ENCODE measurements at regions not wholly inside any gene's neighbourhood (a gene's known extent, or its start where the extent isn't known, plus 50 kb on each side); places are given as distances from the start of the nearest gene placed in this dataset.
"Not testable (repeated sequence)": the region's sequence is repeated elsewhere in the genome, so short reads cannot be mapped to it uniquely, and the experiment has no call there.

DNA sequence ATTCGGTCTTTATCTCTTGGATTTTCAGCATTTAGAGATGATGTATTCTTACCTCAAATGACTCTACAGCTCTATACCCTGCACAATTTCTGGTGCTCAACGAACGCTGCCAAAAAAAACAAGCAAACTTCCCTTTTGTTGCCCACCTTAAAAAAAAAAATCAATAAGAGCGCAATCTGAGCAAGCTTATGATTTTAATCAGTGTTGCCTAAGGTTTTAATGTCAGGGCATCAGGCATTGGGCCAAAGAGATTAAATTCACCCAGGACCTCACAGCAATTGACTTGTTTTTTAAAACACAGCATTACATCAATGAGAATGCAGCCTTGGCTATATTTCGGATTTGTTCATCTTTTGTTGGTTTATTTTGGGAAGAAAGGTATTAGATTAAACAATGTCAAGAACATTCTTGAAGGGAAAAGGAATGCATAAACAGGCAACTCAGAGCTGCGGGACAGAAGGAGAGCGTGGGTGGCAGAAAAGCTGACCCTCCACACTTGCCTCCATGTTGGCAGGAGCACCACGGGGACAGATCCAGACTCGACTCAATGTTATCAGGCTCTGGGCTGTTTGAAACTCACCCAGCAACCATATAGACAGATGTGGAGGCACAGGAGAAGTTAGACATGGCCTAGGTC, 127.5 kb upstream of the DAPK1 start:
- H3K36me3 ChIP-seq (ENCODE audit: control insufficient read depth in 1 of 2, insufficient read depth in 2 of 2, low read length in 2 of 2): no peaks in the 10 kb centered on the region
- no peaks in the 10 kb centered on the region for H3K27me3 ChIP-seq (ENCODE audit: low read depth, low read length)
- no peaks in the 10 kb centered on the region for H3K4me1 ChIP-seq (ENCODE audit: control insufficient read depth in 1 of 2, insufficient read depth in 2 of 2, low read length in 2 of 2)
- no peak overlapping the region for H3K27ac ChIP-seq (ENCODE audit: low read length)
- no peak overlapping the region for H3K4me3 ChIP-seq (ENCODE audit: low read depth in 1 of 2, low read length in 2 of 2)
- peaks cover 0 to 3% of the 10 kb centered on the region in 2 donors for H3K9me3 ChIP-seq (ENCODE audit: control insufficient read depth in 1 of 2, low read length in 2 of 2)

DNA sequence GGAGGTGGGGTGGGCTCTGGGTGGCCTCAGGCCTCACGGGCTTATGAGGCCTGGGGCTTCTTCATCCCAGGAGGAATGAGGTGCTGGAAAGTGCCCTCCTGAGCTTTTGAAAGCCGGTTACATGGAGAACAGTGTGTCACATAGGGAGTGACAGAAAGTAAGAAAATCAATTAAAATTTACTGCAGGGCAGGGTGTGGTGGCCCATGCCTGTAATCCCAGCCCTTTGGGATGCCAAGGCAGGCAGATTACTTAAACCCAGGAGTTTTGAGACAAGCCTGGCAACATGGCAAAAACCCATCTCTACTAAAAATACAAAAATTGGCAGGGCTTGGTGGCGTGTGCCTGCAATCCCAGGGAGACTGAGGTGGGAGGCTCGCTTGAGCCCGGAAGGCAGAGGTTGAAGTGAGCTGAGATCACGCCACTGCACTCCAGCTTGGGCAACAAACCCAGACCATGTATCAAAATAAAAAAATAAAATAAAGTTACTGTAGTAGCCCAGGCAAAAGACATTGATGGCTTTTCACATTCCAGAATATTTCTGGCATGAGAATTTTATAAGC, 125.8 kb upstream of the DAPK1 start:
- Histone ChIP-seq H3K27me3 (ENCODE audit: low read depth, low read length) (no peaks in the 10 kb centered on the region), H3K4me1 (ENCODE audit: control insufficient read depth in 1 of 2, insufficient read depth in 2 of 2, low read length in 2 of 2) (no peaks in the 10 kb centered on the region), H3K4me3 (ENCODE audit: low read depth in 1 of 2, low read length in 2 of 2) (no peak overlapping the region), H3K36me3 (ENCODE audit: control insufficient read depth in 1 of 2, insufficient read depth in 2 of 2, low read length in 2 of 2) (no peaks in the 10 kb centered on the region), H3K9me3 (ENCODE audit: control insufficient read depth in 1 of 2, low read length in 2 of 2) (peaks cover 0 to 3% of the 10 kb centered on the region in 2 donors), H3K27ac (ENCODE audit: low read length) (no peak overlapping the region)

- no peaks in the 10 kb centered on the region for H3K36me3 ChIP-seq (ENCODE audit: control insufficient read depth in 1 of 2, insufficient read depth in 2 of 2, low read length in 2 of 2)
- H3K4me1 ChIP-seq (ENCODE audit: control insufficient read depth in 1 of 2, insufficient read depth in 2 of 2, low read length in 2 of 2): no peaks in the 10 kb centered on the region
- H3K27me3 ChIP-seq (ENCODE audit: low read depth, low read length): no peaks in the 10 kb centered on the region
- peaks cover 0 to under 1% of the 10 kb centered on the region in 2 donors for H3K9me3 ChIP-seq (ENCODE audit: control insufficient read depth in 1 of 2, low read length in 2 of 2)
- H3K4me3 ChIP-seq (ENCODE audit: low read depth in 1 of 2, low read length in 2 of 2): no peak overlapping the region
- no peak overlapping the region for H3K27ac ChIP-seq (ENCODE audit: low read length)
Measured at GRCh38 chr9:87372356-87372851, 125.3 kb upstream of the DAPK1 start.

GRCh38 chr9:87374023-87374919, 123.4 kb upstream of the DAPK1 start:
- not testable (repeated sequence) for H3K4me3 ChIP-seq (ENCODE audit: low read depth in 1 of 2, low read length in 2 of 2); H3K4me1 ChIP-seq (ENCODE audit: control insufficient read depth in 1 of 2, insufficient read depth in 2 of 2, low read length in 2 of 2); H3K27ac ChIP-seq (ENCODE audit: low read length); H3K9me3 ChIP-seq (ENCODE audit: control insufficient read depth in 1 of 2, low read length in 2 of 2); H3K36me3 ChIP-seq (ENCODE audit: control insufficient read depth in 1 of 2, insufficient read depth in 2 of 2, low read length in 2 of 2); H3K27me3 ChIP-seq (ENCODE audit: low read depth, low read length)

GRCh38 chr9:87375397-87376073, 122.1 kb upstream of the DAPK1 start:
- Histone ChIP-seq H3K4me3 (ENCODE audit: low read depth in 1 of 2, low read length in 2 of 2) (no peak overlapping the region), H3K36me3 (ENCODE audit: control insufficient read depth in 1 of 2, insufficient read depth in 2 of 2, low read length in 2 of 2) (no peaks in the 10 kb centered on the region), H3K9me3 (ENCODE audit: control insufficient read depth in 1 of 2, low read length in 2 of 2) (no peaks in the 10 kb centered on the region), H3K27me3 (ENCODE audit: low read depth, low read length) (no peaks in the 10 kb centered on the region), H3K4me1 (ENCODE audit: control insufficient read depth in 1 of 2, insufficient read depth in 2 of 2, low read length in 2 of 2) (no peaks in the 10 kb centered on the region), H3K27ac (ENCODE audit: low read length) (no peak overlapping the region)

- H3K27me3 ChIP-seq (ENCODE audit: low read depth, low read length): no peaks in the 10 kb centered on the region
- H3K36me3 ChIP-seq (ENCODE audit: control insufficient read depth in 1 of 2, insufficient read depth in 2 of 2, low read length in 2 of 2): no peaks in the 10 kb centered on the region
- H3K27ac ChIP-seq (ENCODE audit: low read length): no peak overlapping the region
- H3K4me1 ChIP-seq (ENCODE audit: control insufficient read depth in 1 of 2, insufficient read depth in 2 of 2, low read length in 2 of 2): no peaks in the 10 kb centered on the region
- no peaks in the 10 kb centered on the region for H3K9me3 ChIP-seq (ENCODE audit: control insufficient read depth in 1 of 2, low read length in 2 of 2)
- no peak overlapping the region for H3K4me3 ChIP-seq (ENCODE audit: low read depth in 1 of 2, low read length in 2 of 2)
Measured at GRCh38 chr9:87378676-87379075, 119.0 kb upstream of the DAPK1 start.

- Histone ChIP-seq H3K4me1 (ENCODE audit: control insufficient read depth in 1 of 2, insufficient read depth in 2 of 2, low read length in 2 of 2) (no peaks in the 10 kb centered on the region), H3K4me3 (ENCODE audit: low read depth in 1 of 2, low read length in 2 of 2) (no peak overlapping the region), H3K27me3 (ENCODE audit: low read depth, low read length) (no peaks in the 10 kb centered on the region)
Measured at GRCh38 chr9:87379300-87379699, 118.4 kb upstream of the DAPK1 start.

DNA sequence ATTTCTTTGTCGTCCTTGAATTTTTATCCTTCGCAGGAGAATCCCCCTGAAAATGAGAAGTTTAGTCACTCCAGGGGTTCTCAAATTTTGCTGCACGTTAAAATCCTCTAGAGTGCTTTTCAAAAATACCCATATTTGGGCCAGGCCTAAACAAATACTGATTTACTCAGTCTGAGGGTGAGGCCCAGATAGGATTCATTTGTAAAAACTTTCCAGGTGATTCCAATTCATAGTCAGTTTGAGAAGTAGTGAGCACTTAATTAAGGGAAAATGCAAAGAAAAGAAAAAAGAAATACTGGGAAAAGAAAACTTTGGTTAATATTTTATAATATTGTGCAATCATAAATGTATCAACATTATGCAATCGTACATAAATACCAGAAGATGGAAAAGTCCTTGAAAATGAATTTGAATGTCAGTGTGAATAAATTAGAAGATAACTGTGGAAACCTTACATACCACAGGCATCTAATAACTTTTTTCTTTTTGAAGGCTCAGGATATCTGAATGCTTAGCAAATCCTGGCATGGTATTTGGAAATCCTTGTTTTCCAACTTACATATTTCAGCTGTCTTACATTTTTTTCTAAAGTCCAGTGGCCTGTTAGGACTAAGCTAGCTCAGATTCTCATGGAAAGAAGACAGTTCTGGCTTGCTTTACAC, 116.5 kb upstream of the DAPK1 start:
- H3K36me3 ChIP-seq (ENCODE audit: control insufficient read depth in 1 of 2, insufficient read depth in 2 of 2, low read length in 2 of 2): no peaks in the 10 kb centered on the region
- H3K27me3 ChIP-seq (ENCODE audit: low read depth, low read length): no peaks in the 10 kb centered on the region
- H3K4me3 ChIP-seq (ENCODE audit: low read depth in 1 of 2, low read length in 2 of 2): no peak overlapping the region
- H3K27ac ChIP-seq (ENCODE audit: low read length): no peak overlapping the region
- H3K9me3 ChIP-seq (ENCODE audit: control insufficient read depth in 1 of 2, low read length in 2 of 2): no peaks in the 10 kb centered on the region
- no peaks in the 10 kb centered on the region for H3K4me1 ChIP-seq (ENCODE audit: control insufficient read depth in 1 of 2, insufficient read depth in 2 of 2, low read length in 2 of 2)

More at GRCh38 chr9:87379300-87379699, 118.4 kb upstream of the DAPK1 start:
- Histone ChIP-seq H3K36me3 (ENCODE audit: control insufficient read depth in 1 of 2, insufficient read depth in 2 of 2, low read length in 2 of 2) (no peaks in the 10 kb centered on the region), H3K9me3 (ENCODE audit: control insufficient read depth in 1 of 2, low read length in 2 of 2) (no peaks in the 10 kb centered on the region), H3K27ac (ENCODE audit: low read length) (no peak overlapping the region)

DNA sequence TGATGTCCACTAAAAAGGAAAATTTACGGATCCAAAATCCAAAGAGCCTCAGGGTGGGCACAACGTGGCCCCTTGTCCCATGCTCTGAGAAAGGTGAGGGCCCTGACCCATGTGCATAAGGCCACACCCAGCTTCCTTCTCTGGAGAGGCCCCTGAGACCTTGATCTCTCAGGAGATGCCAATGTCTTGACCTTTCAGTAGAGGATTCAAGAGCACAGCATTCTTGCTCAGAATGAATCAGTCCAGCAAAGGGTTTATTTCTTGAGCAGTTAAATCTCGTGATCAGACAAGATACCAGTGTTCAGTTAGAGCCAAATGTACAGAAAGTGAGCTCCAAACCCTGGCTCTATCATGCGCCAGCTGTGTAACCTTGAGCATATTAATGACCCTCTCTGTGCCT, 115.9 kb upstream of the DAPK1 start:
- Histone ChIP-seq H3K36me3 (ENCODE audit: control insufficient read depth in 1 of 2, insufficient read depth in 2 of 2, low read length in 2 of 2) (no peaks in the 10 kb centered on the region), H3K4me1 (ENCODE audit: control insufficient read depth in 1 of 2, insufficient read depth in 2 of 2, low read length in 2 of 2) (no peaks in the 10 kb centered on the region), H3K9me3 (ENCODE audit: control insufficient read depth in 1 of 2, low read length in 2 of 2) (no peaks in the 10 kb centered on the region), H3K4me3 (ENCODE audit: low read depth in 1 of 2, low read length in 2 of 2) (no peak overlapping the region), H3K27ac (ENCODE audit: low read length) (no peak overlapping the region), H3K27me3 (ENCODE audit: low read depth, low read length) (no peaks in the 10 kb centered on the region)

DNA sequence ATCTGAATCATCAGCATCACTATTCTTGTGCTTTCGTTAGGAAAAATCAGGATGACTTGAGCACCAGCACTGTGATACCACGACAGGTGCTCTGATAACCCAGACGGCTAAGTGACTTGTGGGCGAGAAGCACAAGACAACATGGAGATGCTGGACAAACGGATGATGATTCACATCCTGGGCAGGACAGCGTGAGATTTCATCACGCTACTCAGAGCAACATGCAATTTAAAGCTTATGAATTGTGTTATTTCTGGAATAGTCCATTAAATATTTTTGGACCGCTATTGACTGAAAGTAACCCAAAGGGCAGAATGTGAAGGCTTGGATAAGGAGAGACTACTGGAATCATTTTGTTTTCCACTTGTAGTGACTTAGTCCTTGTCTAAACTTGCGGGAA, 114.8 kb upstream of the DAPK1 start:
- Histone ChIP-seq H3K36me3 (ENCODE audit: control insufficient read depth in 1 of 2, insufficient read depth in 2 of 2, low read length in 2 of 2) (no peaks in the 10 kb centered on the region), H3K4me3 (ENCODE audit: low read depth in 1 of 2, low read length in 2 of 2) (no peak overlapping the region), H3K27me3 (ENCODE audit: low read depth, low read length) (no peaks in the 10 kb centered on the region), H3K4me1 (ENCODE audit: control insufficient read depth in 1 of 2, insufficient read depth in 2 of 2, low read length in 2 of 2) (no peaks in the 10 kb centered on the region), H3K27ac (ENCODE audit: low read length) (no peak overlapping the region), H3K9me3 (ENCODE audit: control insufficient read depth in 1 of 2, low read length in 2 of 2) (no peaks in the 10 kb centered on the region)

Data from muscle layer of duodenum (tissue), 2 donors.